ENCODE measurements at regions not wholly inside any gene's neighbourhood (a gene's known extent, or its start where the extent isn't known, plus 50 kb on each side); places are given as distances from the start of the nearest gene placed in this dataset.
"Not testable (repeated sequence)": the region's sequence is repeated elsewhere in the genome, so short reads cannot be mapped to it uniquely, and the experiment has no call there.

GRCh38 chr7:25735674-25736242, 416.2 kb upstream of the NFE2L3 start:
- Mint-ChIP-seq H3K27ac (ENCODE audit: unreplicated experiment) (no peak overlapping the region), H3K9me3 (ENCODE audit: unreplicated experiment) (no peaks in the 10 kb centered on the region), H3K36me3 (ENCODE audit: low read depth, unreplicated experiment) (no peaks in the 10 kb centered on the region), H3K27me3 (ENCODE audit: unreplicated experiment) (peaks cover 4% of the 10 kb centered on the region), H3K4me3 (ENCODE audit: unreplicated experiment) (no peak overlapping the region), H3K4me1 (ENCODE audit: unreplicated experiment) (no peaks in the 10 kb centered on the region)
- no peak for TF ChIP-seq CTCF (IDR thresholded peaks at IDR 0.05; ENCODE audit: unreplicated experiment)
- no peak for DNase-seq (ENCODE audit: low spot score)

GRCh38 chr7:25738528-25738927, 413.5 kb upstream of the NFE2L3 start:
- Mint-ChIP-seq H3K27me3 (ENCODE audit: unreplicated experiment) (peaks cover 4% of the 10 kb centered on the region), H3K9me3 (ENCODE audit: unreplicated experiment) (no peaks in the 10 kb centered on the region), H3K4me3 (ENCODE audit: unreplicated experiment) (no peak overlapping the region), H3K36me3 (ENCODE audit: low read depth, unreplicated experiment) (no peaks in the 10 kb centered on the region), H3K27ac (ENCODE audit: unreplicated experiment) (no peak overlapping the region), H3K4me1 (ENCODE audit: unreplicated experiment) (no peaks in the 10 kb centered on the region)
- DNase-seq (ENCODE audit: low spot score), result no peak
- TF ChIP-seq CTCF (IDR thresholded peaks at IDR 0.05; ENCODE audit: unreplicated experiment), result no peak

DNA sequence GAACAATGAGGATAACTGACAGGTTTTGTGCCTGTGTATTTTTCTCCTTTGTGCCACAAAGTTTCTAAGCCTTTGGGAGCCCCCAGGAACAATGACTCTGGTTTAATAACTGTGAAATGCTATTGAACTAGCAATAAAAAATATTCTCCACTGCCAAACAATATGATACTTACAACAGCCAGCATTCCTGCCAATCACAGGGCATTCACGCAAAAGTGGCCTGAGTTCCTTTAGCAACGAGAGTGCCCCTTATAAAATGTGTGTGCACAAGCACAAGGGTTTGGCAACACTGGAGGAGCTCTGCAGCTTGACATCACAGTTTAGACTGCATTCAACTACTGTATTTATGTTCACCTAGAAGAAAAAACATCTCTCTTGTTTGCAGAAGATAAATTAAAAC, 412.9 kb upstream of the NFE2L3 start:
- H3K9me3 Mint-ChIP-seq (ENCODE audit: unreplicated experiment), result no peaks in the 10 kb centered on the region
- H3K4me3 Mint-ChIP-seq (ENCODE audit: unreplicated experiment), result no peak overlapping the region
- H3K27ac Mint-ChIP-seq (ENCODE audit: unreplicated experiment), result no peak overlapping the region
- peaks cover under 1% of the 10 kb centered on the region for H3K27me3 Mint-ChIP-seq (ENCODE audit: unreplicated experiment)
- H3K4me1 Mint-ChIP-seq (ENCODE audit: unreplicated experiment), result no peaks in the 10 kb centered on the region
- TF ChIP-seq CTCF (IDR thresholded peaks at IDR 0.05; ENCODE audit: unreplicated experiment), result no peak
- no peak for DNase-seq (ENCODE audit: low spot score)
- no peaks in the 10 kb centered on the region for H3K36me3 Mint-ChIP-seq (ENCODE audit: low read depth, unreplicated experiment)

DNA sequence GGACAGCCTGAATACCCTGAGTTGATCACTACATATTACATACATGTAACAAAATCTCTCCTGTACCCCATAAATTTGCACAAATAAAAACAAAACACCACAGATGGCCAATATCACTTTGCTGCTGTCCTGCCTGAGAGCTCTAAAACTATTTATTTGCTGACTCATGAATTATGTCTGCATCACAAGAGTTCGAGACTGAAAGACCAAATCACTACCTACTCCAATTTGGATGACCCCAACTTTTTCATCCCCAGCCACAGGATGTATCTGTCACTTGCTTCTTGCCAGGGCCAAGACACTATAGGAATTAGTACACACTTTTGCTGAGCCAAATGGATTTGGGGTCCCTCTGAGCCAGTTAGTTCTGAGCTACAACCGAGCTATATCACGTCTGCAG, 409.7 kb upstream of the NFE2L3 start:
- H3K4me1 Mint-ChIP-seq (ENCODE audit: unreplicated experiment), result no peaks in the 10 kb centered on the region
- H3K27me3 Mint-ChIP-seq (ENCODE audit: unreplicated experiment), result no peaks in the 10 kb centered on the region
- no peaks in the 10 kb centered on the region for H3K36me3 Mint-ChIP-seq (ENCODE audit: low read depth, unreplicated experiment)
- no peak for DNase-seq (ENCODE audit: low spot score)
- H3K27ac Mint-ChIP-seq (ENCODE audit: unreplicated experiment), result no peak overlapping the region
- no peak for TF ChIP-seq CTCF (IDR thresholded peaks at IDR 0.05; ENCODE audit: unreplicated experiment)
- H3K9me3 Mint-ChIP-seq (ENCODE audit: unreplicated experiment), result no peaks in the 10 kb centered on the region
- no peak overlapping the region for H3K4me3 Mint-ChIP-seq (ENCODE audit: unreplicated experiment)

DNA sequence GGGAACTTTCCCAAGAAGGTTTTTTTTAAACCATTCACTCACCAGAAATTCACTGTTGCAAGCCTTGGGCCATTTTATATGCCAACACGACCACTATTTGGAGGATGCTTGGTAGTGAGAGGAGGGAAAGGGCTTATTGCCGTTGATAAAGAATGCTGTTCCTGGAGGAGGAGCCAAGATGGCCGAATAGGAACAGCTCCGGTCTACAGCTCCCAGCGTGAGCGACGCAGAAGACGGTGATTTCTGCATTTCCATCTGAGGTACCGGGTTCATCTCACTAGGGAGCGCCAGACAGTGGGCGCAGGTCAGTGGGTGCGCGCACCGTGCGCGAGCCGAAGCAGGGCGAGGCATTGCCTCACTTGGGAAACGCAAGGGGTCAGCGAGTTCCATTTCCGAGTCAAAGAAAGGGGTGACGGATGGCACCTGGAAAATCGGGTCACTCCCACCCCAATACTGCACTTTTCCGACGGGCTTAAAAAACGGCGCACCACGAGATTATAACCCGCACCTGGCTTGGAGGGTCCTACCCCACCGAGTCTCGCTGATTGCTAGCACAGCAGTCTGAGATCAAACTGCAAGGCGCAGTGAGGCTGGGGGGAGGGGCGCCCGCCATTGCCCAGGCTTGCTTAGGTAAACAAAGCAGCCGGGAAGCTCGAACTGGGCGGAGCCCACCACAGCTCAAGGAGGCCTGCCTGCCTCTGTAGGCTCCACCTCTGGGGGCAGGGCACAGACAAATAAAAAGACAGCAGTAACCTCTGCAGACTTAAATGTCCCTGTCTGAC, 408.1 kb upstream of the NFE2L3 start:
- not testable (repeated sequence) for H3K27ac Mint-ChIP-seq (ENCODE audit: unreplicated experiment); H3K36me3 Mint-ChIP-seq (ENCODE audit: low read depth, unreplicated experiment); H3K4me3 Mint-ChIP-seq (ENCODE audit: unreplicated experiment); H3K27me3 Mint-ChIP-seq (ENCODE audit: unreplicated experiment); H3K4me1 Mint-ChIP-seq (ENCODE audit: unreplicated experiment); DNase-seq (ENCODE audit: low spot score); H3K9me3 Mint-ChIP-seq (ENCODE audit: unreplicated experiment)
